ENCODE measurements at regions not wholly inside any gene's neighbourhood (a gene's known extent, or its start where the extent isn't known, plus 50 kb on each side); places are given as distances from the start of the nearest gene placed in this dataset.

- TF ChIP-seq REST (IDR thresholded peaks at IDR 0.05; ENCODE audit: insufficient read depth in 1 of 2, low read depth in 2 of 2, low read length in 1 of 2) = no peak
- TF ChIP-seq CTCF (IDR thresholded peaks at IDR 0.05) = no peak
- TF ChIP-seq TCF7L2 (IDR thresholded peaks at IDR 0.05; ENCODE audit: low read depth, low read length) = no peak
- no peak for TF ChIP-seq SIN3A (IDR thresholded peaks at IDR 0.05; ENCODE audit: borderline replicate concordance, insufficient read depth, low read depth, low read length)
- TF ChIP-seq POLR2AphosphoS5 (IDR thresholded peaks at IDR 0.05; ENCODE audit: low read depth, low read length) = no peak
- Histone ChIP-seq H3K4me1 (ENCODE audit: control insufficient read depth, insufficient read depth, low read length) (peaks cover 16% of the 10 kb centered on the region), H3K27ac (ENCODE audit: low read length) (no peak overlapping the region), H3K36me3 (ENCODE audit: control insufficient read depth, insufficient read depth, low read length) (no peaks in the 10 kb centered on the region), H3K9me3 (ENCODE audit: control insufficient read depth, insufficient read depth, low read depth, low read length) (no peaks in the 10 kb centered on the region), H3K4me3 (ENCODE audit: low read depth in 2 of 2, low read length in 2 of 2) (no peak overlapping the region), H3K27me3 (ENCODE audit: control insufficient read depth, insufficient read depth, low read length) (no peaks in the 10 kb centered on the region)
- in situ Hi-C loops (cut with HindIII; ENCODE audit: low pct_unique_long_range_greater_than_20kb, low sequenced_read_pairs) (no loop called here), intact Hi-C loops (cut with micrococcal nuclease; ENCODE audit: unreplicated experiment) (no loop called here)
- CTCF ChIA-PET = no interaction called here
- DNase-seq (ENCODE audit: low read depth, low spot score) (no peak), ATAC-seq (no peak)
- BruUV-seq (replicated peaks) = no TSS peak
- POLR2A ChIA-PET = interaction anchor here (0.6 kb wide), 1 partner anchor 1665 kb away, joined by 3 read pairs; no protein-coding TSS in a partner anchor
These were observed 363.1 kb downstream of the LPIN1 start for GRCh38 chr2:12109363-12110017.

- ChIA-PET POLR2A (interaction anchor here (0.6 kb wide), 1 partner anchor 1665 kb away, joined by 3 read pairs; no protein-coding TSS in a partner anchor), CTCF (no interaction called here)
- Histone ChIP-seq H3K27me3 (ENCODE audit: control insufficient read depth, insufficient read depth, low read length) (no peaks in the 10 kb centered on the region), H3K4me1 (ENCODE audit: control insufficient read depth, insufficient read depth, low read length) (peaks cover 16% of the 10 kb centered on the region), H3K4me3 (ENCODE audit: low read depth in 2 of 2, low read length in 2 of 2) (no peak overlapping the region), H3K27ac (ENCODE audit: low read length) (no peak overlapping the region), H3K9me3 (ENCODE audit: control insufficient read depth, insufficient read depth, low read depth, low read length) (no peaks in the 10 kb centered on the region), H3K36me3 (ENCODE audit: control insufficient read depth, insufficient read depth, low read length) (no peaks in the 10 kb centered on the region)
- ATAC-seq (no peak), DNase-seq (ENCODE audit: low read depth, low spot score) (no peak)
- TF ChIP-seq SIN3A (IDR thresholded peaks at IDR 0.05; ENCODE audit: borderline replicate concordance, insufficient read depth, low read depth, low read length) (no peak), REST (IDR thresholded peaks at IDR 0.05; ENCODE audit: insufficient read depth in 1 of 2, low read depth in 2 of 2, low read length in 1 of 2) (no peak), TCF7L2 (IDR thresholded peaks at IDR 0.05; ENCODE audit: low read depth, low read length) (no peak), POLR2AphosphoS5 (IDR thresholded peaks at IDR 0.05; ENCODE audit: low read depth, low read length) (no peak), CTCF (IDR thresholded peaks at IDR 0.05) (no peak)
- no TSS peak for BruUV-seq (replicated peaks)
- intact Hi-C loops (cut with micrococcal nuclease; ENCODE audit: unreplicated experiment) (no loop called here), in situ Hi-C loops (cut with HindIII; ENCODE audit: low pct_unique_long_range_greater_than_20kb, low sequenced_read_pairs) (no loop called here)
These were observed 363.6 kb downstream of the LPIN1 start for GRCh38 chr2:12110074-12110473.

Measured in Panc1 (cell line).